ENCODE measurements at regions not wholly inside any gene's neighbourhood (a gene's known extent, or its start where the extent isn't known, plus 50 kb on each side); places are given as distances from the start of the nearest gene placed in this dataset.

DNA sequence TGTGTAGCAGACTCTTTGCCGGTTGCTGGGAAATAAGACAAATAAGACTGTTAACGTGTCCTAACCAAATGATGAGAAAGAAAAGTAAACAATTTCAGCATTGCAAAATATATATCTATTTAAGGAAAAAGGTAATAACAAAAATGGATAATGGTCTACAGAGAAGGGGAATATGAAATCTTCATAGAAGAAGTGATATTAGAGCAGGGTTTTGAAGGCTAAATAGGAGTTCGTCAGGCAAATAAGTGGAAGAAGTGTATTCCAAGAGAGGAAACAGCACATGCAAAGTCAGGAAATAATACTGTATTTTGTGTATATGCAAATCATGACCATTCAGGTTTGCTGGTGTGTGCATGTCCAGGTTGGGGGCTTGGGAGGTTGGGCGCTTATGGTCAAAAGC, 55.3 kb upstream of the OSBPL3 start:
- H3K36me3 ChIP-seq (ENCODE audit: control insufficient read depth in 4 of 4, insufficient read depth in 4 of 4, low read length in 4 of 4), result no peaks in the 10 kb centered on the region
- WGBS, 2 donors, result 89 to 95% methylated on average over 4 of the region's 4 CpGs
- peaks cover 0 to 13% (median 0%) of the 10 kb centered on the region in 4 donors for H3K9me3 ChIP-seq (ENCODE audit: control insufficient read depth in 4 of 4, insufficient read depth in 3 of 4, low read length in 3 of 4)
- H3K27me3 ChIP-seq (ENCODE audit: control insufficient read depth in 3 of 3, insufficient read depth in 3 of 3, low read length in 2 of 3), result no peaks in the 10 kb centered on the region
- no peaks in the 10 kb centered on the region for H3K4me1 ChIP-seq (ENCODE audit: control insufficient read depth in 5 of 5, insufficient read depth in 5 of 5, low read length in 5 of 5)
- no peak overlapping the region for H3K4me3 ChIP-seq
- ATAC-seq (ENCODE audit: insufficient read depth, low FRiP score) (no peak), DNase-seq (no peak)
- H3K9ac ChIP-seq (ENCODE audit: insufficient read depth in 1 of 2, low read length in 2 of 2), result no peak overlapping the region
- TF ChIP-seq, protein P1, sequence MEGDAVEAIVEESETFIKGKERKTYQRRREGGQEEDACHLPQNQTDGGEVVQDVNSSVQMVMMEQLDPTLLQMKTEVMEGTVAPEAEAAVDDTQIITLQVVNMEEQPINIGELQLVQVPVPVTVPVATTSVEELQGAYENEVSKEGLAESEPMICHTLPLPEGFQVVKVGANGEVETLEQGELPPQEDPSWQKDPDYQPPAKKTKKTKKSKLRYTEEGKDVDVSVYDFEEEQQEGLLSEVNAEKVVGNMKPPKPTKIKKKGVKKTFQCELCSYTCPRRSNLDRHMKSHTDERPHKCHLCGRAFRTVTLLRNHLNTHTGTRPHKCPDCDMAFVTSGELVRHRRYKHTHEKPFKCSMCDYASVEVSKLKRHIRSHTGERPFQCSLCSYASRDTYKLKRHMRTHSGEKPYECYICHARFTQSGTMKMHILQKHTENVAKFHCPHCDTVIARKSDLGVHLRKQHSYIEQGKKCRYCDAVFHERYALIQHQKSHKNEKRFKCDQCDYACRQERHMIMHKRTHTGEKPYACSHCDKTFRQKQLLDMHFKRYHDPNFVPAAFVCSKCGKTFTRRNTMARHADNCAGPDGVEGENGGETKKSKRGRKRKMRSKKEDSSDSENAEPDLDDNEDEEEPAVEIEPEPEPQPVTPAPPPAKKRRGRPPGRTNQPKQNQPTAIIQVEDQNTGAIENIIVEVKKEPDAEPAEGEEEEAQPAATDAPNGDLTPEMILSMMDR (IDR thresholded peaks at IDR 0.05; ENCODE audit: control extremely low read depth, extremely low read depth), result no peak
- no peak overlapping the region for H3K27ac ChIP-seq (ENCODE audit: low read depth in 1 of 2, low read length in 1 of 2)

DNA sequence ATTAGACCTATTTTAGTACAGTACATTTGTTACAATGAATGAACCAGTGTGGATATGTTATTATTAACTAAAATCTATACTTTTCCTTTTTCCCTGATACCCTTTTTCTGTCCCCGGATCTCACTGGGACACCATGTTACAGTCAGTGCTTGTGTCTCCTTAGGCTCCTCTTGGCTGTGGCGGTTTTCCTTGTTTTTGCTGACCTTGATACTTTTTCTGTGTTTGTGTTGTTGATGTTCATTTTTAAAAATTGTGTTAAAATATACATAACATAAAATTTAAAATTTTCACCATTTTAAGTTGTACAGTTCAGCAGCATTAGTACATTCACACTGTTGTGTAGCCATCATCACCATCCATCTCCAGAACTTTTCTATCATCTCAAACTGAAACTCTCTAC, 54.2 kb upstream of the OSBPL3 start:
- TF ChIP-seq, protein P1 (IDR thresholded peaks at IDR 0.05; ENCODE audit: control extremely low read depth, extremely low read depth), result no peak
- Histone ChIP-seq H3K27me3 (ENCODE audit: control insufficient read depth in 3 of 3, insufficient read depth in 3 of 3, low read length in 2 of 3) (no peaks in the 10 kb centered on the region), H3K36me3 (ENCODE audit: control insufficient read depth in 4 of 4, insufficient read depth in 4 of 4, low read length in 4 of 4) (no peaks in the 10 kb centered on the region), H3K9me3 (ENCODE audit: control insufficient read depth in 4 of 4, insufficient read depth in 3 of 4, low read length in 3 of 4) (peaks cover 0 to 13% (median 0%) of the 10 kb centered on the region in 4 donors), H3K4me1 (ENCODE audit: control insufficient read depth in 5 of 5, insufficient read depth in 5 of 5, low read length in 5 of 5) (peaks cover 0 to 3% (median 0%) of the 10 kb centered on the region in 5 donors), H3K4me3 (no peak overlapping the region), H3K9ac (ENCODE audit: insufficient read depth in 1 of 2, low read length in 2 of 2) (no peak overlapping the region), H3K27ac (ENCODE audit: low read depth in 1 of 2, low read length in 1 of 2) (no peak overlapping the region)
- DNase-seq (no peak), ATAC-seq (ENCODE audit: insufficient read depth, low FRiP score) (no peak)
- WGBS, 2 donors, result 95 to 100% methylated on average over 2 of the region's 2 CpGs

DNA sequence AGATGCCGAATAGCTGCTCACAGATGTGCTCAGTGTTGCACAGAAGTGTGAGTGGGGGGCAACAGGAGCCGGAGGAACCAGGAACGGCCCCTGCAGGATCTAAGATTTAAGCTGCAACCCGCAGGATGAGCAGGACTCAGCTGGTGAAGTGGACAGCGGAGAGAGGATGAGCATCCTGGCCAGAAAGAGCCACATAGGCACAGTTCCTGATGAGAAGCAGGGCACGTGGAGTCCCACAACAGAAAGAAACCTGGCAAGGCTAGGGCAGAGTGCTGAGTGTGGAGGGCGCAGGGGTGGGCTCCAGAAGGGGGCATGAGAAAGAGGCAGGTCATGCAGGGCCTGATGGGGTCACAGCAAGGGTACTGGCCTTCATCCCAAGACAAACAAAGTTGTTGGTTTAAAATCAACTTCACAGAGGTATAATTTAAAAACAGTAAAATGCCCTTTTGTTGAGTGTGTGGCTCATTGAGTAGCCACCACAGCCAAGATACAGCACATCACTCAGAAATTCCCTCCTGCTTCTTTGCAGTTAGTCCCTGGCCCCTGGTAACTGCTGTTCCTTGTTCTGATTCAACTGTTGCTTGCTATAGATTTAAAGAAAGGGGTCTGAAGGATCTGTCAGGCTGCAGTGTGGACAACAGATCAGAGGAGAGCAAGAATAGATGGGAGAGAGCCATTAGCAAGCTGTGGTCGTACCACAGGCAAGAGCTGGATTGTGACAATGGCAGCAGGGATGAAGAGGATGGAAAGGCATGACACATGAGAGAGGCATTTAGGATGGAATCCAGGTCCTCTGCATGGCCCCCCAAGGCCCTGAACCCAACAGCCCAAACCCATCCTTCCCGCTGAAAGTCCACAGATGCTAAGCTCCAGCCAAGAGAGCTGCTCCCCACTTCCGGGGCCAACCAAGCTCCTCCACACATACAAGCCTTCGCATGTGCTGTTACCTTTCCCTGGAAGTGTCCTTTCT, 53.1 kb upstream of the OSBPL3 start:
- H3K4me3 ChIP-seq, result no peak overlapping the region
- no peak overlapping the region for H3K27ac ChIP-seq (ENCODE audit: low read depth in 1 of 2, low read length in 1 of 2)
- no peaks in the 10 kb centered on the region for H3K27me3 ChIP-seq (ENCODE audit: control insufficient read depth in 3 of 3, insufficient read depth in 3 of 3, low read length in 2 of 3)
- no peak for ATAC-seq (ENCODE audit: insufficient read depth, low FRiP score)
- 83 to 92% methylated on average over 11 of the region's 11 CpGs for WGBS, 2 donors
- DNase-seq, result no peak
- TF ChIP-seq, protein P1 (IDR thresholded peaks at IDR 0.05; ENCODE audit: control extremely low read depth, extremely low read depth), result no peak
- H3K9ac ChIP-seq (ENCODE audit: insufficient read depth in 1 of 2, low read length in 2 of 2), result no peak overlapping the region
- peaks cover 0 to 3% (median 0%) of the 10 kb centered on the region in 5 donors for H3K4me1 ChIP-seq (ENCODE audit: control insufficient read depth in 5 of 5, insufficient read depth in 5 of 5, low read length in 5 of 5)
- peaks cover 0 to 13% (median 0%) of the 10 kb centered on the region in 4 donors for H3K9me3 ChIP-seq (ENCODE audit: control insufficient read depth in 4 of 4, insufficient read depth in 3 of 4, low read length in 3 of 4)
- H3K36me3 ChIP-seq (ENCODE audit: control insufficient read depth in 4 of 4, insufficient read depth in 4 of 4, low read length in 4 of 4), result no peaks in the 10 kb centered on the region

All from lung (tissue), 11 donors.